ENCODE measurements at regions not wholly inside any gene's neighbourhood (a gene's known extent, or its start where the extent isn't known, plus 50 kb on each side); places are given as distances from the start of the nearest gene placed in this dataset.
A peak's percentile ranks its signal among the peaks of the same experiment; 100 is the strongest.
"Not testable (repeated sequence)": the region's sequence is repeated elsewhere in the genome, so short reads cannot be mapped to it uniquely, and the experiment has no call there.

- H2BK12ac ChIP-seq (ENCODE audit: low read length); H3K27me3 ChIP-seq (ENCODE audit: control insufficient read depth in 3 of 3, insufficient read depth in 3 of 3, low read depth in 1 of 3, low read length in 3 of 3); H2BK15ac ChIP-seq (ENCODE audit: low read length); H3K23ac ChIP-seq (ENCODE audit: low read depth, low read length, poor library complexity); H2AK5ac ChIP-seq (ENCODE audit: low read depth, low read length); H3K9me3 ChIP-seq (replicated peaks in 1 of 2; ENCODE audit: control insufficient read depth in 2 of 2, insufficient read depth in 1 of 2, low read depth in 1 of 2, low read length in 2 of 2); H3K36me3 ChIP-seq (replicated peaks in 1 of 2; ENCODE audit: control insufficient read depth in 2 of 2, insufficient read depth in 2 of 2, low read length in 2 of 2); DNase-seq (ENCODE audit: low spot score); H4K91ac ChIP-seq (ENCODE audit: low read depth, low read length, poor library complexity); H4K8ac ChIP-seq (ENCODE audit: low read depth, low read length); H3K14ac ChIP-seq (ENCODE audit: low read length); H2AFZ ChIP-seq (ENCODE audit: low read length); H3K4me2 ChIP-seq (ENCODE audit: insufficient read depth, low read length, poor library complexity, severe bottlenecking); H2BK5ac ChIP-seq (ENCODE audit: low read length); H3K4me3 ChIP-seq (ENCODE audit: low read length in 2 of 2); H3K4me1 ChIP-seq (ENCODE audit: control insufficient read depth in 2 of 2, insufficient read depth in 1 of 2, low read depth in 1 of 2, low read length in 2 of 2); H3K9ac ChIP-seq (ENCODE audit: low read depth, low read length, poor library complexity); H3K79me1 ChIP-seq (ENCODE audit: low read depth, low read length); H3K4ac ChIP-seq (ENCODE audit: low read length); H3K27ac ChIP-seq (replicated peaks; ENCODE audit: low read length); H2BK120ac ChIP-seq (ENCODE audit: low read depth, low read length); H3K18ac ChIP-seq (ENCODE audit: low read length): not testable (repeated sequence)
- no CpG with 5 or more reads among the region's 2 CpGs for WGBS, 2 donors (ENCODE audit: extremely low coverage in 2 of 2, insufficient read length in 2 of 2, insufficient replicate concordance in 1 of 2)
Measured at GRCh38 chr15:44847555-44847954, 108.9 kb upstream of the TERB2 start.

- H2AFZ ChIP-seq (ENCODE audit: low read length); H3K4me2 ChIP-seq (ENCODE audit: insufficient read depth, low read length, poor library complexity, severe bottlenecking); H3K23ac ChIP-seq (ENCODE audit: low read depth, low read length, poor library complexity); H3K79me1 ChIP-seq (ENCODE audit: low read depth, low read length); H4K8ac ChIP-seq (ENCODE audit: low read depth, low read length); H3K14ac ChIP-seq (ENCODE audit: low read length); H2BK15ac ChIP-seq (ENCODE audit: low read length); H2BK12ac ChIP-seq (ENCODE audit: low read length); H3K9ac ChIP-seq (ENCODE audit: low read depth, low read length, poor library complexity); H2BK120ac ChIP-seq (ENCODE audit: low read depth, low read length); DNase-seq (ENCODE audit: low spot score); H2BK5ac ChIP-seq (ENCODE audit: low read length); H3K4me3 ChIP-seq (ENCODE audit: low read length in 2 of 2); H4K91ac ChIP-seq (ENCODE audit: low read depth, low read length, poor library complexity); H3K4me1 ChIP-seq (ENCODE audit: control insufficient read depth in 2 of 2, insufficient read depth in 1 of 2, low read depth in 1 of 2, low read length in 2 of 2); H3K9me3 ChIP-seq (replicated peaks in 1 of 2; ENCODE audit: control insufficient read depth in 2 of 2, insufficient read depth in 1 of 2, low read depth in 1 of 2, low read length in 2 of 2); H2AK5ac ChIP-seq (ENCODE audit: low read depth, low read length); H3K27me3 ChIP-seq (ENCODE audit: control insufficient read depth in 3 of 3, insufficient read depth in 3 of 3, low read depth in 1 of 3, low read length in 3 of 3); H3K18ac ChIP-seq (ENCODE audit: low read length); H3K36me3 ChIP-seq (replicated peaks in 1 of 2; ENCODE audit: control insufficient read depth in 2 of 2, insufficient read depth in 2 of 2, low read length in 2 of 2); H3K27ac ChIP-seq (replicated peaks; ENCODE audit: low read length); H3K4ac ChIP-seq (ENCODE audit: low read length): not testable (repeated sequence)
- no CpG with 5 or more reads among the region's 5 CpGs for WGBS, 2 donors (ENCODE audit: extremely low coverage in 2 of 2, insufficient read length in 2 of 2, insufficient replicate concordance in 1 of 2)
Measured at GRCh38 chr15:44848859-44849258, 107.6 kb upstream of the TERB2 start.

GRCh38 chr15:44849701-44850403 is 106.6 kb upstream of the TERB2 start:
- not testable (repeated sequence) for H2BK12ac ChIP-seq (ENCODE audit: low read length); H2BK120ac ChIP-seq (ENCODE audit: low read depth, low read length); H3K9me3 ChIP-seq (replicated peaks in 1 of 2; ENCODE audit: control insufficient read depth in 2 of 2, insufficient read depth in 1 of 2, low read depth in 1 of 2, low read length in 2 of 2); H3K36me3 ChIP-seq (replicated peaks in 1 of 2; ENCODE audit: control insufficient read depth in 2 of 2, insufficient read depth in 2 of 2, low read length in 2 of 2); H2BK15ac ChIP-seq (ENCODE audit: low read length); H3K14ac ChIP-seq (ENCODE audit: low read length); H3K9ac ChIP-seq (ENCODE audit: low read depth, low read length, poor library complexity); H3K4me2 ChIP-seq (ENCODE audit: insufficient read depth, low read length, poor library complexity, severe bottlenecking); H3K27me3 ChIP-seq (ENCODE audit: control insufficient read depth in 3 of 3, insufficient read depth in 3 of 3, low read depth in 1 of 3, low read length in 3 of 3); H4K91ac ChIP-seq (ENCODE audit: low read depth, low read length, poor library complexity); H3K18ac ChIP-seq (ENCODE audit: low read length); DNase-seq (ENCODE audit: low spot score); H3K27ac ChIP-seq (replicated peaks; ENCODE audit: low read length); H2BK5ac ChIP-seq (ENCODE audit: low read length); H3K4me1 ChIP-seq (ENCODE audit: control insufficient read depth in 2 of 2, insufficient read depth in 1 of 2, low read depth in 1 of 2, low read length in 2 of 2); H3K4ac ChIP-seq (ENCODE audit: low read length); H4K8ac ChIP-seq (ENCODE audit: low read depth, low read length); H2AFZ ChIP-seq (ENCODE audit: low read length); H3K79me1 ChIP-seq (ENCODE audit: low read depth, low read length); H3K23ac ChIP-seq (ENCODE audit: low read depth, low read length, poor library complexity); H2AK5ac ChIP-seq (ENCODE audit: low read depth, low read length); H3K4me3 ChIP-seq (ENCODE audit: low read length in 2 of 2)
- WGBS, 2 donors (ENCODE audit: extremely low coverage in 2 of 2, insufficient read length in 2 of 2, insufficient replicate concordance in 1 of 2): no CpG with 5 or more reads among the region's 6 CpGs

GRCh38 chr15:44853304-44853950 is 103.1 kb upstream of the TERB2 start:
- H2BK12ac ChIP-seq (ENCODE audit: low read length); H3K23ac ChIP-seq (ENCODE audit: low read depth, low read length, poor library complexity); H3K4me1 ChIP-seq (ENCODE audit: control insufficient read depth in 2 of 2, insufficient read depth in 1 of 2, low read depth in 1 of 2, low read length in 2 of 2); H3K79me1 ChIP-seq (ENCODE audit: low read depth, low read length); H4K8ac ChIP-seq (ENCODE audit: low read depth, low read length); H3K4ac ChIP-seq (ENCODE audit: low read length); H3K9me3 ChIP-seq (replicated peaks in 1 of 2; ENCODE audit: control insufficient read depth in 2 of 2, insufficient read depth in 1 of 2, low read depth in 1 of 2, low read length in 2 of 2); H3K9ac ChIP-seq (ENCODE audit: low read depth, low read length, poor library complexity); H3K4me2 ChIP-seq (ENCODE audit: insufficient read depth, low read length, poor library complexity, severe bottlenecking); H2AK5ac ChIP-seq (ENCODE audit: low read depth, low read length); H3K14ac ChIP-seq (ENCODE audit: low read length); H3K27me3 ChIP-seq (ENCODE audit: control insufficient read depth in 3 of 3, insufficient read depth in 3 of 3, low read depth in 1 of 3, low read length in 3 of 3); H2BK5ac ChIP-seq (ENCODE audit: low read length); H3K36me3 ChIP-seq (replicated peaks in 1 of 2; ENCODE audit: control insufficient read depth in 2 of 2, insufficient read depth in 2 of 2, low read length in 2 of 2); H4K91ac ChIP-seq (ENCODE audit: low read depth, low read length, poor library complexity); H3K18ac ChIP-seq (ENCODE audit: low read length); H2BK15ac ChIP-seq (ENCODE audit: low read length); H2BK120ac ChIP-seq (ENCODE audit: low read depth, low read length); H3K27ac ChIP-seq (replicated peaks; ENCODE audit: low read length); H3K4me3 ChIP-seq (ENCODE audit: low read length in 2 of 2): not testable (repeated sequence)
- DNase-seq (ENCODE audit: low spot score): peak; percentile 35
- peak overlapping the region; percentile 57 for H2AFZ ChIP-seq (ENCODE audit: low read length)
- WGBS, 2 donors (ENCODE audit: extremely low coverage in 2 of 2, insufficient read length in 2 of 2, insufficient replicate concordance in 1 of 2): no CpG with 5 or more reads among the region's 4 CpGs

Measured in neuronal stem cell (in vitro differentiated cells).